ENCODE measurements at regions not wholly inside any gene's neighbourhood (a gene's known extent, or its start where the extent isn't known, plus 50 kb on each side); places are given as distances from the start of the nearest gene placed in this dataset.

DNA sequence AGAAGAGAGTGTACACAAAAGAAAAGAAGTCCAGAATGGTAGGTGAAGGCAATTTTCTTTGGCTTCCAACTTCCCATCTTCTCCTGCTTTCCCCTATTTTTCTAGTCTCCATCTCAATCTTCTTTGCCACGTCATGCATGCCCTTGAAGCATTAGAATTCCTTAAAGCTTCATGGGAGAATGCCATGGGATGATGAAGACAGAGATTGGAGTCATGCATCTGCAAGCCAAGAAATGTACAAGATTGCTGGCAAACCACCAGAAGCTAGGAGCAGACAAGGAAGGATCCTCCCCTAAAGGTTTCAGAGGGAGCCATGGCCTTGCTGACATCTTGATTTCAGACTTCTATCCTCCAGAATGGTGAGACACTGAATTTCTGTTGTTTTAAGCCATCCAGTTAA lies 305.9 kb downstream of the HRH4 start:
- DNase-seq (ENCODE audit: insufficient read length, low spot score) (no peak), FAIRE-seq (no peak)
- TF ChIP-seq POLR2A (IDR thresholded peaks at IDR 0.05; ENCODE audit: low read depth, low read length), result no peak

DNA sequence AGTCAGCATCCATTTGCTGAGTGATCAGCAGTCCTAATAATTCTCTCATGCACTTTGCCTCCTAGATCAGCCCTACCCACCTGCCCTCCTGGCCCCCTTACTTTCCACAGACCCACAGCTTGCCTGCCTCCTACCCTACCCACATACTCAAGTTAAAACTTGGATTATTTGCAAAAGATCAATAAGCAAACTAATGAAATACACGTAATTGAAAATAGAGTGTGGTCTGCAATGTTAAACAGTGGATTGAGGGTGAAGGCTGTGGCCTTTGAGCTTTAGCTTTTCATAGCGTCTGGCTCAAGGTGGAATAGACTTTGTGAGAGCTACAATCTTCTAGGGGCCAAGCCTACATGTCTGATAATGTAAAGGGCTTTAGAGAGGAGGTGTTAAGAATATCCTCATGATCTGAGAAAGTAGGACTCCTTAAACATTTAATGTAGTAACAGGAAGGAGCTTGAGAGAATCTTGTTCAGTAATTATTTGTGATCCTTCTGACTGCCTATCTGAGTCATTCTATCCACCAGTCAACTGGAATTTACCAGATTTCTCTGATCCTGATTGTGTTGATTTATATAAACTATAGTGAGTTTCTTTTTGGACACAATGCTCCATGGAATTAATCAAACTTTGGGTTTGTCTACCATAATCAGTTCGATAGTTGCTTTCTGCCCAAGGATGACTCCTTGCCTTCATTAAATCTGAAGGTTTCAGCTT lies 310.0 kb downstream of the HRH4 start:
- FAIRE-seq, result no peak

DNA sequence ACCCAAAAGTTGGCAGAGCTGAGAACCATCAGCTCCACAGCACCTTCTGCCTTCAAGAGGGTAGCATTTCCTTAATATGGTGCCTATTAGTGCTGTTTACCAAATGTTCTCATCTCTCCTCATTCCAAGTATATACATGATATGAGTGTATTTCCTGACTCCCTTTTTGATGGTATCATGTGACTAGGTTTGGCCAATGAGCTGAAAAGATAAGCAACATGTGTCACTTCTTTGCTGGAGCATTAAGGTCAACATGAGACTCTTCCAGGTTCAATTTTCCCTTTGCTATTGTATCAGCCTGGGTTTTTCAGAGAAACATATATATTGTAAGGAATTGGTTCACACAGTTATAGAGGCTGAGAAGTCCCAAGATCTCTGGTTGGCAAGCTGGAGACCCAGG lies 310.9 kb downstream of the HRH4 start:
- no peak for TF ChIP-seq POLR2A (IDR thresholded peaks at IDR 0.05; ENCODE audit: low read depth, low read length)
- FAIRE-seq (no peak), DNase-seq (ENCODE audit: insufficient read length, low spot score) (no peak)

More for the DNA sequence above, 310.0 kb downstream of the HRH4 start:
- TF ChIP-seq POLR2A (IDR thresholded peaks at IDR 0.05; ENCODE audit: low read depth, low read length), result no peak
- DNase-seq (ENCODE audit: insufficient read length, low spot score), result no peak

DNA sequence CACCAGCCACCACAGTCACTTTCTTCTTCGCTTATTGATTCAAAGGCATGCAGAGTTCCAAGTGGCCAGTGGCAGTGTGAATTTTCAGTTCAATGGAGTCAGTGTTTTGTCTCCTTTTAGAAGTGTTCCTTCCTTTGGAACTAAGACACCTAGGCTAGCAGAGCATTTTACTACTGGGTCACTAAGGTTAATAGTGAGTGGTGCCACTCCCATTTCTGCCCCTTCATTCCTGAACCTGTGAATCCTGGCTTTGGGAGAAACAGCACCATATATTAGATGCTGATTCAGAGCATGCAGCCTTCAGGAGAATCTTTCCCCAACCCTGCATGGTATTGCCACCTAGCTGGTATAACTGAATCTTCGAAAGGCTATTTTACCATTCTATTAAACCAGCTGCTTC lies 312.7 kb downstream of the HRH4 start:
- DNase-seq (ENCODE audit: insufficient read length, low spot score), result no peak
- no peak for TF ChIP-seq POLR2A (IDR thresholded peaks at IDR 0.05; ENCODE audit: low read depth, low read length)
- FAIRE-seq, result no peak

DNA sequence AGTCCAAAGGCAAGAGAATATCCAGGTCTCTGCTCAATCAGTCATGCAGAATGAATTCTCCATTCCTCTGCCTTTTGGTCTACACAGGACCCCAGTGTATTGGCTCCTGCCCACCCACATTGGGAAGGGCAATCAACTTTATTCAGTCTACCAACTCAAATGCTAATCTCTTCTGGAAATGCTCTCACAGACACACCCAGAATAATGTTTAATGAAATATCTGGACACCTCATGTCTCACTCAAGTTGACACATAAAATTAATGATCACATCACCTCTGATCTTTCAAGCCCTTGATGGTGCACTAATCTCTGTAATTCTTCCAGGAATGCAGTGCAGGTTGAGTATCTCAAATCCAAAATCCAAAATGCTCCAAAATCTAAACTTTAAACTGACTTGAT lies 315.6 kb downstream of the HRH4 start:
- TF ChIP-seq POLR2A (IDR thresholded peaks at IDR 0.05; ENCODE audit: low read depth, low read length), result no peak
- DNase-seq (ENCODE audit: insufficient read length, low spot score), result no peak
- FAIRE-seq, result no peak

DNA sequence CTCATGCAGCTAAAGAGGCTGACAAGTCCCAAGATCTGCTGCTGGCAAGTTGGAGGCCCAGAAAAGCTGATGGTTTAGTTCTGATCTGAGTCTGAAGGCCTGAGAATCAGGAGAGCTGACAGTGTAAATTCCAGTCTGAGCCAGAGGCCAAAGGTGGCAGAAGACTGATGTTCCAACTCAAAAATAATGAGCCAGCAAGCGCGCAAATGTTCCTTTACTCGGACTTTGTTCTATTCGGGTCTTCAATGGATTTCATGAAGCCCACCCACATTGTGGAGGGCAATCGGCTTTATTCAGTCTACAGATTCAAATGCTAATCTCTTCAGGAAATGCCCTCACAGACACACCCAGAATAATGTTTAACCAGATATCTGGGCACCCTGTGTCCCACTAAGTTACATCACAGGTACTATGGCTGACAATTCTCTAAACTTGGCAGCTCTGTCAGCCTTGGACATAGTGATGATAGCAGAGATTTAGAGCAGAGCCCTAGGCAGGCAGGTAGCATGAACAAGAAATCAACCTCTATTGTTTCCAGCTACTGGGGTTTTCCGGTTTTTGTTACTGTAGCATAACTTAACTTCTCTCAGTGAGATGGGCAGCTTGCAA lies 318.5 kb downstream of the HRH4 start:
- FAIRE-seq (no peak), DNase-seq (ENCODE audit: insufficient read length, low spot score) (no peak)
- TF ChIP-seq POLR2A (IDR thresholded peaks at IDR 0.05; ENCODE audit: low read depth, low read length), result no peak

DNA sequence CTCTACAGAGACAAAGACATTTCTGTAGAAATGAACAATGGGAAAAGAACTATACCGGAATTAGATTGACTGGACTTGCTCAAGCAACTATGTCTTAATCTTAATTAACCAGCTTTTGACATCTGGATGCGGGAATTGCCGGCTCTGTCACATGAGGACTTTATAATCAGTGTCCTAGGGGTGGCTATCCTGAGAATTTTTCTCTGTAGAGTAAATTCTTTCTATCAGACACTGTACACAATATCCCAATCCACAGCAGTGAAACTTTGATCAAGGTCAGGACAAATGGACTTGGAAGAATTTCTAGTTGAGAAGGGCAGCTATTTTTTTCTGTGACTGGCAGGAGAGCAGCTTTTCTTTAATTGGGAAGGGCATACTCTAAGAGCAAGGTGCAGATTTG lies 322.1 kb downstream of the HRH4 start:
- DNase-seq (ENCODE audit: insufficient read length, low spot score) (no peak), FAIRE-seq (no peak)
- no peak for TF ChIP-seq POLR2A (IDR thresholded peaks at IDR 0.05; ENCODE audit: low read depth, low read length)

DNA sequence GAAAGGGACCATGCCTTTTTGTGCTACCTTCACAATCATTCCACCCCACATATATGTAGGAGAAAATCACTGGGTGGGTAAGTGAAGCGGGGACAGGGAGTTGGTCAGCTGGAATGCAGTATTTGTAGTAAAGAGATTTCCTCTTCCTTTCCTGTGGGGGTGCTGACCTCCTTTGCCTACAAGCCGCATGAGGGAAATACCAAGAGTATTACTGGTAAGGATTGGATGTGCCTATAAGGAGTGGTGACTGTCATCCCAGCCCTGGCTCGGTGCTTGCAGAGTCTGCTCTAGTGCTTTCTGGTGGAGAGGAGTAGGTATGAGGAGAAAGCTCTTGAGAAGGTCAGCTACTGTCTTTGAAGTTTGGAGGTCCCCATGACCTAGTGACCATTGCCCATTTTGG lies 324.6 kb downstream of the HRH4 start:
- no peak for FAIRE-seq
- no peak for DNase-seq (ENCODE audit: insufficient read length, low spot score)
- TF ChIP-seq POLR2A (IDR thresholded peaks at IDR 0.05; ENCODE audit: low read depth, low read length), result no peak

DNA sequence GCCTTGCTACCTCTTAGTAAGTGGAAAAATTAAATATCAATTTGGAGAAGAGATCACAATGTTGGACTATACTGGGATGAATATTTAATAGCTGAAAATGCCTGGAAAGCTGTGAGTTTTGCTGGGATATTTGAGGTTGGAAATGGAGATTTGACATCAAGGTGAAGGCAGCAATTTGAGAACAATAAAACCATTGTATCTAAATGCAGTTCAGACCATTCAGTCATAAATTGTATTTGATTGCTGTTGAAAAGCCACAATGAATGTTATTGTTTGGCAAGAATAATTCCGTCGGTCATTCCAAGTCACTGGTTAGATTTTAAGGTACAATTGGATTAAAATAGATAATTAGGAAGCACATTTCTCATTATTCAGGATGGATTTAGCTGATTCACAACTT lies 325.6 kb downstream of the HRH4 start:
- TF ChIP-seq POLR2A (IDR thresholded peaks at IDR 0.05; ENCODE audit: low read depth, low read length), result no peak
- no peak for FAIRE-seq
- no peak for DNase-seq (ENCODE audit: insufficient read length, low spot score)

DNA sequence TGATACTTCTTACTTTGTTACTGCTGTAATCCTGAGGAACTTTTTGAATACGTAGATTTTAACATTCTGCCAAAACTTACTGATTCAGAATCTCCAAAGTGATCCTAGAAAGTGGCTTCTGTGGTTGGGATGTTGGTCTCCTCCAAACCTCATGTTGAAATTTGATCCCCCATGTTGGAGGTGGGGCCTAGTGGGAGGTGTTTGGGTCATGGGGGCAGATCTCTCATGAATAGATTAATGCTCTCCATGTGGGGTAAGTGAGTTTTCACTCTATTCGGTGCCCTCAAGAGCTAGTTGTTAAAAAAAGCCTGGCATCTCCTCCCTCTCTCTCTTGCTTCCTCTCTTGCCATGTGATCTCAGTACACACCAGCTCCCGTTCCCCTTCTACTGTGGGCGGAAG lies 329.9 kb downstream of the HRH4 start:
- no peak for TF ChIP-seq POLR2A (IDR thresholded peaks at IDR 0.05; ENCODE audit: low read depth, low read length)
- DNase-seq (ENCODE audit: insufficient read length, low spot score), result no peak
- no peak for FAIRE-seq

DNA sequence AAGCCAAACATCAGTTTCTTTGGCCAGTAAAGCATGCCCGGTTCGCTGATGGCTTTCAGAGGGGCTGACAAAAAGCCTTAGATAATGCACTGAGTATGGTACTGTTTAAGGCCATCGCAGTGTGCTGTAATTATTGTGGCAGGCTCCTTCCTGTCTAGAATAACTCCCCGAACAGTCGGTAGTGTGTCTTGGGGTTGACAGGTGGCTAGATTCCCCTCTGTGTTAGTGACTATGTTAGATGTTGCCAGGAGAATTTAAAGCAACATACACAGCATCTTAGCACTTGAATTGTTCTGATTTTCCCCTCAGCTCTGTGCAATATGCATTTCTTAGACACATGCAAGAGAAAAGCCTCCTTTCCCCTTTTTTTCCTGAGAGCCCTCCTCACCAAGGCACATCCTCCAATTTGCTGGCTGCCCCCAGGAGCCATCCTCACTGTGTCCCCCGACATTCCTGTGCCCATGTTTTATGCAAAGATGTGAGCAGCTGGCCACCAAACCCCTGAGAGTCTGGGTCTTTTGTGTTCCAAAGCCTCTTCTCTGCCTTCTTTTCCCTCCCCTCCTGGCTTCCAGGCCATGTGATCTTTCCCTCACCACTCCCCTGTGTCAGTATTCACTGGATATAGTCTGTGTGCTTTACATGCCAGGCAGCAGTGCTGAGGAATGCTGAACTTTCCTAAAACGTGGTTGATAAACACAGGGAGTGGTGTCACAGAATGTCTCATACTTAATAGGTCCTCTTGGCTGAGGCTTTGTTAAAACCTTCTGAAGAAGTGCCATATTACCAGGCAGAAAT lies 331.5 kb downstream of the HRH4 start:
- DNase-seq (ENCODE audit: insufficient read length, low spot score) (no peak), FAIRE-seq (no peak)
- no peak for TF ChIP-seq POLR2A (IDR thresholded peaks at IDR 0.05; ENCODE audit: low read depth, low read length)

DNA sequence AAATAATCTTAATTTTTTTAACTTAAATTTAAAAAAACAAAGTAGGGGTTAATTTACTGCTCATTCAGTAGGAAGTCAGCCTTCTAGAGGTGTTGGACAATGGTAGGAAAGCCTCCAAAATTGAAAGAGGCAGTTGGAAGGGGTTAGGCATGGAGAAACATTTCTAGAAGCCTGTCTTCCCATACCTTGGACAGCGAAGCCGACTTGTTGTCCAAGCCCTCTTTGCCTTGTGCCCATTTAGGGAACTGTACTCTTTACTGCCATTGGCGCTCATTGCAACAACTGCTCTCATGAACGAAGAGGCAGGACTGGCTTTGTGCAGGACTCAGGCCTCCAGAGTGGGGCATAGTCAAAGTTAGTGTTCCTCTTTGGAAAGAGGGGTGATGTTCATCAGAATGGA lies 333.3 kb downstream of the HRH4 start:
- FAIRE-seq (no peak), DNase-seq (ENCODE audit: insufficient read length, low spot score) (no peak)
- no peak for TF ChIP-seq POLR2A (IDR thresholded peaks at IDR 0.05; ENCODE audit: low read depth, low read length)

DNA sequence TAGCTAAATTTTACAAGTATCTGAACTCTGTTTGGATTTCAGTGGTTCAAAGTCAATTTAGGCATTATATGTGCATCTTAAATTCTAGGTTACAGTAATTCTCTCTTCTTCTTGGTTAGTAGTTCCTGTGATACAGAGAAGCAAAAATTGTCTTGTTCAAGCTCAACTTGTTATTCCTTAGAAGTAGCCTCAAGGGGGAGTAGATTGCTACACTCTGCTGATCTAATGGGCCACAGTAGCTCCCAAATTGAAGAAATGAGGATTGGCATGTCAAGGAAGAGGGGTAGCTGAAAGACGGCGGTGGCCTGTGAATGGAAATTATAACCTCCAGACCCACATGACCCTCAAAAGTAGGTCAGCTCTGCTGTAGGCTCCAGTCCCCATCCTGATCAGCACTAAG lies 334.7 kb downstream of the HRH4 start:
- DNase-seq (ENCODE audit: insufficient read length, low spot score), result no peak
- TF ChIP-seq POLR2A (IDR thresholded peaks at IDR 0.05; ENCODE audit: low read depth, low read length), result no peak
- no peak for FAIRE-seq

DNA sequence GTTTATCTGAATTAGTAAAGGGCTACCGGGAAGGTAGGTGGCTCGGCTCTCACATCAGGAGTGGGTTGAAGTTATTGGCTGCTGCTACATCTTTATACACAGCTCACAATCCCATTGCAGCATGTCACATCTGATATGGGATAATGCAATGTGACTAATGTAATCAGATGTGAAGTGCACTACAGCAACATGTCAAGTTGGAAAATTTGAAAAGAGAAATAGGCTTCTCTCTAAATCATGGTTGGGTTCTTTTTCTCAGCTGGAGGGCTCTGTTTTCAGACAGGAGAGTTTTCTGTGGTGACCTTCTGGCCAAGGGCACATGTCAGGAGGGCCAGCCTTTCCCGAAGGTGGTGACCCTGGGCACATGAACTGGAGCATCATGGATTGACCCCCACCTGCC lies 337.5 kb downstream of the HRH4 start:
- FAIRE-seq, result no peak
- DNase-seq (ENCODE audit: insufficient read length, low spot score), result no peak

DNA sequence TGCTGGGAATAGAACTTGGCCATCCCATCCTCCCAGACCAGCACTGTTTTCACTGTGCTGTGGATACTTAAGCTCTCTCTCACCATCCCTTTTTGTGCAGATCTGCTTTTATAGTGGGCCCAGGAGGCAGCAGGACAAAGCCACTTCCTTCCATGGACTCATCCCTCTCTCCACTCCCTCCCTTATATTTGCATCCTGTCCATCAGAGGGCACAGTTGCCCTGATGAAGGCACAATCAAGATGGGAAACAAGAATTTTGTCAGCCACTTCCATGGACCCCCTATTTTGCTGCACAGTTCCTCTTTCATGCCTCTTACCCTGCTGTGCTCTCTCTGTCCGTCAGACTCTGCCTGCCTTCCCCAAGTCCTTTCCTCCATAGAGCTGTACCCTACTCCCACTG lies 338.7 kb downstream of the HRH4 start:
- FAIRE-seq, result no peak
- DNase-seq (ENCODE audit: insufficient read length, low spot score), result no peak
- TF ChIP-seq POLR2A (IDR thresholded peaks at IDR 0.05; ENCODE audit: low read depth, low read length), result no peak

More for the DNA sequence above, 337.5 kb downstream of the HRH4 start:
- no peak for TF ChIP-seq POLR2A (IDR thresholded peaks at IDR 0.05; ENCODE audit: low read depth, low read length)

All from H54 (cell line).